Heart left ventricle (tissue), 16 donors: ENCODE measurements at regions not wholly inside any gene's neighbourhood (a gene's known extent, or its start where the extent isn't known, plus 50 kb on each side); places are given as distances from the start of the nearest gene placed in this dataset.

Source experiments
- ATAC-seq, 4 donors: fragments of 200-7000 bp; cut with Tn5 transposase; one replicate each; pipeline ENCODE4 v1.9.1; 2020 to 2022; ENCODE audit warnings: moderate library complexity in 4 of 4, mild to moderate bottlenecking in 3 of 4, moderate number of reproducible peaks in 1 of 4
- DNase-seq, 5 donors: peaks; one replicate each; pipeline ENCODE4 v3.0.0-alpha.2; 2020
- H3K27ac ChIP-seq, 12 donors: fragments of 200-600 bp; sonication (generic) in 4 of 12; one replicate each; pipeline versions ENCODE4 v1.5.0 to v1.8.0; 2016 to 2022; ENCODE audit warnings: mild to moderate bottlenecking in 2 of 12
- H3K27me3 ChIP-seq, 9 donors: fragments of 200-600 bp; sonication (generic) in 2 of 9; one replicate each; pipeline versions ENCODE4 v1.5.1 to v1.8.0; 2016 to 2022; ENCODE audit warnings: mild to moderate bottlenecking in 3 of 9
- H3K36me3 ChIP-seq, 9 donors: fragments of 200-600 bp; sonication (generic) in 2 of 9; one replicate each; pipeline versions ENCODE4 v1.5.0 to v1.8.0; 2018 to 2022; ENCODE audit warnings: mild to moderate bottlenecking in 2 of 9
- H3K4me1 ChIP-seq, 12 donors: fragments of 200-600 bp; sonication (generic) in 4 of 12; one replicate each; pipeline versions ENCODE4 v1.5.0 to v1.8.0; 2016 to 2022; ENCODE audit warnings: mild to moderate bottlenecking in 3 of 12
- H3K4me3 ChIP-seq, 12 donors: fragments of 200-600 bp; sonication (generic) in 4 of 12; one replicate each; pipeline versions ENCODE4 v1.5.0 to v1.8.0; 2017 to 2022; ENCODE audit warnings: mild to moderate bottlenecking in 9 of 12, moderate library complexity in 4 of 12
- H3K9me3 ChIP-seq, 12 donors: fragments of 200-600 bp; sonication (generic) in 4 of 12; one replicate each; pipeline versions ENCODE4 v1.5.0 to v1.8.0; 2016 to 2022; ENCODE audit warnings: mild to moderate bottlenecking in 1 of 12
- POLR2A ChIP-seq, 2 donors: fragments of 450-650 bp; IDR thresholded peaks; one replicate each; pipeline ENCODE4 v1.6.1; 2017; ENCODE audit warnings: antibody characterized with exemption in 2 of 2, mild to moderate bottlenecking in 2 of 2, moderate library complexity in 2 of 2
- WGBS, 4 donors: extraction: QIAGEN DNeasy Blood & Tissue Kit in 2 of 4; methylation state at CpG; one replicate each; pipeline versions ENCODE4 v1.1.5 to v1.1.7; 2013 to 2018; 5-methylcytosine and 5-hydroxymethylcytosine counted together
- intact Hi-C, 10 donors: fragments of 100-400 bp; cut with DNase I; formaldehyde crosslinking; loops; one replicate each; pipeline versions ENCODE4 v1.11.1 to v1.14.2; 2022
- TF ChIP-seq, protein P1 (sequence below), 12 donors: fragments of 200-600 bp; sonication (generic) in 4 of 12; IDR thresholded peaks; one replicate each; pipeline versions ENCODE4 v1.5.0 to v1.8.0; 2018 to 2022; ENCODE audit warnings: antibody characterized with exemption in 12 of 12, mild to moderate bottlenecking in 5 of 12
- donor health status: ischemic (EF 13 %, LVEDD 7.1; RV severe dilation, severe dysfunction).
- donor health status: healthy with polysubstance abuse.
- donor health status: DM: no; HTN: yes; CAD: no.
- donor health status: DM: no; HTN: no; CAD: no.
- donor health status: ischemic (EF 25% LVEDD 6.9; RV normal size, moderate dysfunction).
- donor health status: ischemic (EF 25% LVEDD 5.7; RV mildly dilated, moderate dysfunction).
- donor health status: healthy.
- donor health status: DM: yes; HTN: yes; CAD: no.
- donor health status: ischemic (EF 35%, LVEDD 5.7; RV mildly dilated, moderate dysfunction).
- donor health status: nonischemic (EF 11% LVEDD 7.7; RV severe dilation, severe dysfunction).
- donor health status: DM: yes; HTN: yes; CAD: no.
- donor health status: PGD.
- donor health status: ischemic (EF 29% LVEDD 5.4; RV normal size, mild dysfunction).
- donor health status: nonischemic (EF 23%, LVEDD 6.1; RV moderate dilation, normal function).

DNA sequence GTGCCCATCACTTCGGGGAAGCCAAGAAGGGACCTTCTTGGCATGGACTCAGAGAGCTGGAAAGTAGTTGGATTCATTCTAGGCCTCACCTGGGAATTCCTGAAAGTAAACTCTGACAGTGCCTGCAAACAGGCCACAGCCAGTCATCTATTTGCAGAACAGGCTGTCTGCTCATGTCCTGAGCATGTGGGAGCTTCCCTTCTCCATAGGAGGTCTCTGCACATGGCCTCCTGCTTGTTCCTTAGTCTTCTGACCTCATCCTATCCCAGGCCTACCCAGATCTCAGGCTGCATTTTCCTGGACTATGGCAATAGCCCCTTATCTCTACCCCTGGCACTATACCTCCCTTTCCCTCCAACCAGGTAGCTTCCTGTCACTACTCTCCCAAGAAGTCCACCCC is 67.2 kb upstream of the FSTL4 start:
- Histone ChIP-seq H3K27me3 (peaks cover 0 to 6% (median 0%) of the 10 kb centered on the region in 9 donors), H3K4me3 (no peak overlapping the region), H3K4me1 (no peaks in the 10 kb centered on the region), H3K36me3 (no peaks in the 10 kb centered on the region), H3K9me3 (no peaks in the 10 kb centered on the region), H3K27ac (no peak overlapping the region)
- 60 to 100% (median 75%) methylated on average over 1 of the region's 1 CpG for WGBS, 4 donors
- DNase-seq = no peak
- TF ChIP-seq, protein P1, sequence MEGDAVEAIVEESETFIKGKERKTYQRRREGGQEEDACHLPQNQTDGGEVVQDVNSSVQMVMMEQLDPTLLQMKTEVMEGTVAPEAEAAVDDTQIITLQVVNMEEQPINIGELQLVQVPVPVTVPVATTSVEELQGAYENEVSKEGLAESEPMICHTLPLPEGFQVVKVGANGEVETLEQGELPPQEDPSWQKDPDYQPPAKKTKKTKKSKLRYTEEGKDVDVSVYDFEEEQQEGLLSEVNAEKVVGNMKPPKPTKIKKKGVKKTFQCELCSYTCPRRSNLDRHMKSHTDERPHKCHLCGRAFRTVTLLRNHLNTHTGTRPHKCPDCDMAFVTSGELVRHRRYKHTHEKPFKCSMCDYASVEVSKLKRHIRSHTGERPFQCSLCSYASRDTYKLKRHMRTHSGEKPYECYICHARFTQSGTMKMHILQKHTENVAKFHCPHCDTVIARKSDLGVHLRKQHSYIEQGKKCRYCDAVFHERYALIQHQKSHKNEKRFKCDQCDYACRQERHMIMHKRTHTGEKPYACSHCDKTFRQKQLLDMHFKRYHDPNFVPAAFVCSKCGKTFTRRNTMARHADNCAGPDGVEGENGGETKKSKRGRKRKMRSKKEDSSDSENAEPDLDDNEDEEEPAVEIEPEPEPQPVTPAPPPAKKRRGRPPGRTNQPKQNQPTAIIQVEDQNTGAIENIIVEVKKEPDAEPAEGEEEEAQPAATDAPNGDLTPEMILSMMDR (IDR thresholded peaks at IDR 0.05) = no peak
- no peak for TF ChIP-seq POLR2A (IDR thresholded peaks at IDR 0.05)
- no peak for ATAC-seq
- intact Hi-C loops = no loop called here

DNA sequence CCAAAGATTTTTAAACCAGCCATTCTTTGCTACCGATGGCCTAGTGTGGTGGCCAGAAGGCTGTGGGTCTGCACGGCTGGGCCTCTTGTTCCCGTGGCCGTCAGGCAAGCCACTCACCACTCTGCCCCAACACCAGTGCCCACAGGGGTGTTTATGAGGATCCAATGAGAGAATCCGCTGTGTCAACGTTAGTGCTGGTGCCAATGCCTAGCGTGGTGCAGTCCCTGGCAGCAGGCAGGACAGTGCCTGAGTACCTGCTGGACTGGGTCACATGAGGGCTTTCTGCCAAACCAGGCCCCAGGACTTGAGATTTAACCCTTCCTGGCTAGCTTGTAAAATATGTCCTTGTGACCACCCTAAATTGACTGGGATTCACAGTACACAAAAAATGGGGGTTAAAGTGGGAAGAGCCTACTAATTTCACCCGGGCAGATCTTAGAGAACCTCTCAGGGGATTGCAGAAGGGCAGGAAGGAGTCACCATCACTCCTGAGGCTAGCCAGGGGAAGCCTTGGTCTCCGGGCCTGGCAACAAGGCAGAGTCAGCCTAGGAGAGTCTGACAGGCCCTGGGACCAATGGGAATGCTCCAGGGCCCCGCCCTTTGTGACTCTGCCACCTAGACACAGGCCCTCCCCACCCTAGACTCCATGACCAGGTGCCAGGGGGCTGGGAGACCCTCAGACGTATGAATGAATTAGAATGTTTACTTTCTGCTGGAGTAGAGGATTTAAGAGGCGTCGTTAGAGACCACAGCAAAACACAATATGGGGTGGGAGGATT is 63.2 kb upstream of the FSTL4 start:
- Histone ChIP-seq H3K9me3 (peaks cover 0 to 8% (median 0%) of the 10 kb centered on the region in 12 donors), H3K4me1 (no peaks in the 10 kb centered on the region), H3K4me3 (no peak overlapping the region), H3K27ac (no peak overlapping the region), H3K27me3 (peaks cover 0 to 4% (median 0%) of the 10 kb centered on the region in 9 donors), H3K36me3 (no peaks in the 10 kb centered on the region)
- DNase-seq = no peak
- no peak for TF ChIP-seq POLR2A (IDR thresholded peaks at IDR 0.05)
- TF ChIP-seq, protein P1 (IDR thresholded peaks at IDR 0.05) = no peak
- intact Hi-C loops = no loop called here
- WGBS, 4 donors = 71 to 78% (median 77%) methylated on average over 13 of the region's 13 CpGs
- no peak for ATAC-seq

DNA sequence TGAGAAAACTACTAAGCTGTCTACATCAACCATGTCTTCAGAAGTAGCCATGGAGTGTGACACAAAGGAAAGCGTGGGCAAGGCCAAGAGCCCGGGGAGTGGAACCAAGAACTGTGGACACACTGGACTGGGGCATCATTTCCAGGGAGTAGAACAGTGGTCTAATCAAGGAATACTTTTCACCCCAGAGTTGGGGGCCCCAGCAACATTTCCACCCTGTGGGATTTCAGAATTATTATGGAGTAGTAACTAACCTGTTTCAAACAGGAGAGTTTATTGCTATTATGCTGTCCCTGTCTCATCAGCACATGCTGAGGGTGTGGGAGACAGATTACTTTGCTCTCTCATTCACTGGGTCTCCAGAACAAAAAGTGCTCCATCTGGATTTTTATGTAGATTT is 58.0 kb upstream of the FSTL4 start:
- peaks cover 0 to 8% (median 0%) of the 10 kb centered on the region in 12 donors for H3K9me3 ChIP-seq
- DNase-seq (no peak), ATAC-seq (no peak)
- H3K27ac ChIP-seq = no peak overlapping the region
- H3K4me1 ChIP-seq = no peaks in the 10 kb centered on the region
- 68 to 97% (median 81%) methylated on average over 2 of the region's 2 CpGs for WGBS, 4 donors
- H3K4me3 ChIP-seq = no peak overlapping the region
- H3K27me3 ChIP-seq = peaks cover 0 to 18% (median 0%) of the 10 kb centered on the region in 9 donors
- TF ChIP-seq POLR2A (IDR thresholded peaks at IDR 0.05) = no peak
- TF ChIP-seq, protein P1 (IDR thresholded peaks at IDR 0.05) = no peak
- intact Hi-C loops = no loop called here
- H3K36me3 ChIP-seq = no peaks in the 10 kb centered on the region

DNA sequence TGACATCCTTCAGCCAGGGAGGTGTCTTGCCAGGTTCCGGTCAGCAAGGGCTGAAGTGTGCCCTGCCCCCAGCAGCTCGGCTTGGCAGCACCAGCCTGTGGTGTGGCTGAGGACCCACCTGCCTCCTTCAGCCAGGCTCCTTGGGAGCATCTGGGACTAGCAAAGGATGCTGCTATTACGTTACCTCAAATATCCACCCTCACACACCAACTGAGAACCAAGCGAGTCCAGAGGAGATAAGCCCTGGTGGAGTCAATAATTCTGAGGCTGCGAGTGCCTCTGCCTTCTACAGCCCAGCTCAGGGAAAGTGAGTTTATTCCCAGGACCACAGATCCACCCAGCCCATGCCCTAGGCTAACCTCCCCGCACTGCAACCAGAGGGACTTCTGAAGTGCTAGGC is 57.1 kb upstream of the FSTL4 start:
- H3K4me3 ChIP-seq = no peak overlapping the region
- no peak overlapping the region for H3K27ac ChIP-seq
- no peak for DNase-seq
- WGBS, 4 donors = 65 to 84% (median 81%) methylated on average over 4 to 6 of the region's 6 CpGs
- no peak for TF ChIP-seq POLR2A (IDR thresholded peaks at IDR 0.05)
- TF ChIP-seq, protein P1 (IDR thresholded peaks at IDR 0.05) = no peak
- intact Hi-C loops = no loop called here
- peaks cover 0 to 18% (median 0%) of the 10 kb centered on the region in 9 donors for H3K27me3 ChIP-seq
- H3K36me3 ChIP-seq = no peaks in the 10 kb centered on the region
- H3K4me1 ChIP-seq = no peaks in the 10 kb centered on the region
- H3K9me3 ChIP-seq = peaks cover 0 to 8% (median 0%) of the 10 kb centered on the region in 12 donors
- ATAC-seq = no peak
